Activated CD8-positive, alpha-beta memory T cell treated with anti-CD3 and anti-CD28 coated beads for 24 hours (primary cell): ENCODE measurements at regions not wholly inside any gene's neighbourhood (a gene's known extent, or its start where the extent isn't known, plus 50 kb on each side); places are given as distances from the start of the nearest gene placed in this dataset.
"Not testable (repeated sequence)": the region's sequence is repeated elsewhere in the genome, so short reads cannot be mapped to it uniquely, and the experiment has no call there.

Experiments
- DNase-seq: peaks from one replicate; pipeline ENCODE4 v3.0.0-alpha.2; 2020

GRCh38 chr15:98280284-98280975 lies 319.9 kb downstream of the ARRDC4 start:
- no peak for DNase-seq

DNA sequence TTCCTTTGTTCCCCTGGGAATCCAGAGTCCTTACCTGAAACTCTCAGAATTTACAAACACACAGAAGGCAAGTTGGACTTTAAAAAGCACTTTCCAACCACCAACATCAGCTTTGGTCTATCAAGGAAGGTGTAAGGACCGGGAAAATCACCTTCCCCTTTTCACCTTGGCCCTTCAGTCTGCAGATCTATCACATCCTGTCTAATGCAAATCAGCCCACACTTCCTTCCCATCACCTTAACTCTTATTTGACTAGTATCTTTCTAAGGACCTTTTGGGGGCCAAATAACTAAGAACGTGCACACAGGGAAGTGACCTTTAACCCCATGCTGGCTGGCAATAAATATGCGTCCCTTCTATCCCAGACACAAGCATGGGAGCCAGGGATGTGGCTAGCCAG lies 320.6 kb downstream of the ARRDC4 start:
- DNase-seq = no peak

GRCh38 chr15:98282656-98283332 lies 322.3 kb downstream of the ARRDC4 start:
- DNase-seq = no peak

GRCh38 chr15:98286200-98286599 lies 325.7 kb downstream of the ARRDC4 start:
- DNase-seq = no peak

GRCh38 chr15:98286831-98287230 lies 326.3 kb downstream of the ARRDC4 start:
- no peak for DNase-seq

GRCh38 chr15:98288091-98288590 lies 327.6 kb downstream of the ARRDC4 start:
- no peak for DNase-seq

- DNase-seq = no peak
Observed at GRCh38 chr15:98289747-98290146, 329.2 kb downstream of the ARRDC4 start.

- DNase-seq = peak; percentile 71
Observed at GRCh38 chr15:98292442-98293240, 332.1 kb downstream of the ARRDC4 start.

DNA sequence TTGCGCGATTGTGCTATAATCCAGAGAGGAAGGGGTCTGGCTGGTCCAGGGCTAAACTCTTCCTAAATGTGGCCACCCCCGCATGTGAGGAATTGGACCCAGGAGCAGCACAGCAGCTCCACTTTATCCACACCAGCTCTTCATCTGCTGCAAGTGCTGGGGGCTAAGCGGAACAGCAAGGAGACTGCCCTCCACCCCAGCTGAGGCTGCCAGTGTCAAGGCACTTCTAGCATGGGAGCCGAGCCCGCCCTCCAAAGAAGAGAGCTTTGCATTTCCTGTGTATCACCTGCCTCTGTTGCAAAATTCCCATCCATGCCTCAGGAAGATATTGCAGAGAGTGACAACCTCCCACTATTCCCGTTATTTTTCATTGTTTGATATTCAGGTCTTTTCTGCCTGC lies 333.6 kb downstream of the ARRDC4 start:
- no peak for DNase-seq

DNA sequence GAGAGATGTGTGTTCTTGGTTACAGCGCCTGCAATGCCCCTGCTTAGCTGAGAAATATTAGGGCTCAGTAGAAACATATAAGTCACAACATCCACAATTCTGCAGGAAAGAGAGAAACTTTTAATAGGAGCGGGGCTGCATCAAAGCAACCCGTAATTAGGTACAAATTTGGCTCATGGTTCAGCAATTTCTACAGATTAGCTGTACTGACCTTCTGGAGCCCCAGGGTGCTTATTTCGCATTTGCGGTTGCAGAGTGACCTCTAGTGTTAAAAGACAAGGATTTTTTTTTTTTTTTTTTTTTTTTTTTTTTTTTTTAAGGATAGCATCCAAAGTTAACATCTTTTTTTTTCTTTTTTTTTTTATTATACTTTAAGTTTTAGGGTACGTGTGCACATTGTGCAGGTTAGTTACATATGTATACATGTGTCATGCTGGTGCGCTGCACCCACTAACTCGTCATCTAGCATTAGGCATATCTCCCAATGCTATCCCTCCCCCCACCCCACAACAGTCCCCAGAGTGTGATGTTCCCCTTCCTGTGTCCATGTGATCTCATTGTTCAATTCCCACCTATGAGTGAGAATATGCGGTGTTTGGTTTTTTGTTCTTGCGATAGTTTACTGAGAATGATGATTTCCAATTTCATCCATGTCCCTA lies 334.7 kb downstream of the ARRDC4 start:
- DNase-seq = not testable (repeated sequence)

GRCh38 chr15:98296653-98297052 lies 336.1 kb downstream of the ARRDC4 start:
- DNase-seq = no peak

DNA sequence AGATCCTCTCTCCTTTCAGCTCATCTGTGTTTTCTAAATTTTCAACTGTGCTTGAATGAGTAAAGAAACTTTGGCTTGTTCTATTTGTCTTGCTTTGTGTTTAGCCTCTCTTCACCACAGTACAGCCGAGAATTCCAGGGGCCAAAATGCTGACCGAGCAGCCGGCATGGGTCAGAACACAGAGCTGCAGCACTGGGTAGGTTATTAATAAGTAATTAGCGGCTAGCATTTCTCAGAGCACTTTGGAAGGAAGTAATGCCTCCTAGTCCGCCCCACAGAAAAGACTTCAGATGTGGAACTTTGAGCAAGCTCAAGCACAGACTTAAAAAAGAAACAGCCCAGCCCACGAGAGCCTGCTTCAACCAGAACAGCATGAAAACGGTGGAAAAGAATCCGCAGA lies 343.9 kb downstream of the ARRDC4 start:
- DNase-seq = no peak

GRCh38 chr15:98308117-98308516 lies 340.2 kb upstream of the IGF1R start:
- DNase-seq = no peak

DNA sequence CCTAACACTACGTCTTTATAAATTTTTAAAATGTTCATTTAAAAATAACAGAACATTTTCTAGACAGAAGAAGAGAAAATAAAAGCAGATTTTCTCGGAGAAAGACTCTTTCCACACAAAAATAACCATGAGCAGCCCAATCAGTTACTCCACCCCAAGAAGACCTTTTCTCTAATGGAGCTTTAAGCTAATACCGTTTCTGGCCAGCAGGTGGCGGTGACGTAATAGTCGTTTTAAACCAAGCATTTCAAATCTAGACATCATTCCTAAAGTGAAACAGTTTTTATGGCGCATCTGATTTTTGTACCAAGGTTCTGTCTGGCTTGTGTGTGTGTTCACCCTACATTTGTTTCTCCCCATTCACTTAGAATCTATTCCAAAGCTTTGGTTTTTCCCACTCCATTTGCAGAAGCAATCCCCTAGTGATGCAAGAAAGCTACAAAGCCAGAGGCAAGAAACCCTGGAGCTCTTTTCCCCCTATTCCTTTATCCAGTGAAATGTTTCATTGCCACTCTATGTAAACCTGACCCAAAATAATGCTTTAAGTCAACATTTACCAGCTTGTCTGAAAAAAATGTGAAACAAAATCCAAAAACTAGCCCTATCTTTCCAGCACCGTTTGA lies 336.7 kb upstream of the IGF1R start:
- peak; percentile 85 for DNase-seq

- no peak for DNase-seq
Observed at GRCh38 chr15:98312913-98313312, 335.4 kb upstream of the IGF1R start.

DNA sequence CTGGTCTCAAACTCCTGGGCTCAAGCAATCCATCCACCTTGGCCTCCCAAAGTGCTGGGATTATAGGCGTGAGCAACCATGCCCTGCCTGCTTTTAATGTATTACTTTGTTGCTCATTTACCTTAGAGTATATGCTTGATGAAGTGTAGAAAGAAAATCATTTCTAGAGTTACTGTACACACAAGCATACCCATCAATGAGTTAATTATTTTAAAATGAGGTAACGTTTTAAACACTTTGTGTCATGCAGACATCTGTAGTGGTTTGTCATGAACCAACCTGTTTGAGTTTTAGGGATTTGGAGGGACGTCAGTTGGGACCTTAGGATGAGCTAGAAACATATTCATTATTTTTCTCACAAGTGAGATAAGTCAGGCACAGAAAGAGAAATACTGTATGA lies 332.4 kb upstream of the IGF1R start:
- DNase-seq = no peak

DNA sequence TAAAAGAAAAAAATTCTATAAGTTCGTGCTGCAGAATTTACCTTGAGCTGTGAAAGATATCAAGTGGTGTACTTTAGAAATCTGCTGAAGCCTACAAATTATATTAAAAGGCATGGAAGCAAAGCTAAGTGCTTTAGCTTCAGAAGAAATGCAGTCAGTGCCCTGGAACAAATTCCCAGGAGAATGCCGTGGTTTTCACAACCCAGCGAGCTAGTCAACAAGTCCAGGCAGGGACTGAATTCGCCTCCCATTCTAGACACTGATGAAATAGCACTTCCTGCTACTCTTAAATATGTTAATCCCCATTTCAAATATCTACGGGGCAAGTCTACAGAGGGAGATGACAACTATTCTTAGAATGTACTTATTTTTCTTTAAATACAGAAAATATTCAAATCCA lies 326.4 kb upstream of the IGF1R start:
- no peak for DNase-seq

DNA sequence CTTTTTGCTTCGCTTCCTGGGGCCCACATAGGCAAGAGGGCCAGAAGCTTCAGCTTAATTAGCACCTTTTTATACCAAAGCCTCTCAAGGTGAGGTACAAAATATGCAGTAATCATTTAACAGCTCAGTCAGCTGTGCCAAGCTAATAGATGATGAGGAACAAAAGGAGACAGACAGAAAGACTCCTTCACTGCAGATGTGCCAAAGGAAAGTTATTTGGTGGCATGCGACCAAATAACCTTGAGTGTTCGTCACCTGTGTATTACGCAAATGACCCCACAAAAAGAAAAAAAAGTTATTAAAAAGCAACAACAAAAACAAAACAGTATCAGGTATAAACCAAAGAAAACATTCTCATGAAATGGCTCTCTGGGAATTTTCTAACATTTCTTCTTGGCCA lies 325.8 kb upstream of the IGF1R start:
- DNase-seq = no peak

- no peak for DNase-seq
Observed at GRCh38 chr15:98324341-98324970, 323.9 kb upstream of the IGF1R start.

DNA sequence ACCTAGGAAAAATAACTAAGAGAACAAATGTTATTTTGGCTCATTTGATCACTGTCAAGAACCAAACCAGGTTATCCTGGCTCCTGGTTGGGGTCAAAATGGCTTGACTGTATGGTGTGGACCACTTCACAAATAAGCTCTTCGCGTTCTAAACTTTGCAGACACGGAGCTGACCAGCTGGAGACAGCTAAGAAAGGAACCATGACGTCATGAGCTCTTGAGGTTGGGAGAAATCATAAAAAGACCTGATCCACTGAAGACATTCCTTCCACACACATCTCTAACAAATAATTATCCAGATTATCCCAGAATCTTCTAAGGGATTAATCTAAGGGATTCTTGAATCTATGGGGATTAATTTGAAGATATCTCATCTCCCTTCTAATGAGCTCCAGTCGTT lies 321.5 kb upstream of the IGF1R start:
- DNase-seq = no peak

- DNase-seq = no peak
Observed at GRCh38 chr15:98330258-98330657, 318.1 kb upstream of the IGF1R start.
